ENCODE measurements at regions not wholly inside any gene's neighbourhood (a gene's known extent, or its start where the extent isn't known, plus 50 kb on each side); places are given as distances from the start of the nearest gene placed in this dataset.

DNA sequence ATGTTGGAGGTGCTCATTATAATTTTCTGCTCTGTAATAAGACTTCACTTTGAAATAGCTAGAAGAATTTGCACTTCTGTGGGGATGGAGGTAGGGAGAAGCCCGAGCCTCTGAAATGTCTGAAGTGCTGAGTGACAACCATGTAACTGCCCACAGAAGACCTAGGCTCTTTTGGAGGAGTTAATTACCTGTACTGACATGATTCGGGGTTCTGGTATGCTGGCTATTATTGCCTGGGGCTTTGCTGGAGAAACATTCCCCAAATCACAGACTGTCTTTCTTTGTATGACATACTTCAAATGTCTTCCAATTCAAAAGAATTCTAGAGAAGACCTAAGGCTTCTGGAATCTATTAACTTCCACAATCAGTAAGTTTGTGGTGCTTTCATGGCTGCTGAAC, 211.2 kb upstream of the POF1B start:
- TF ChIP-seq, protein P1, sequence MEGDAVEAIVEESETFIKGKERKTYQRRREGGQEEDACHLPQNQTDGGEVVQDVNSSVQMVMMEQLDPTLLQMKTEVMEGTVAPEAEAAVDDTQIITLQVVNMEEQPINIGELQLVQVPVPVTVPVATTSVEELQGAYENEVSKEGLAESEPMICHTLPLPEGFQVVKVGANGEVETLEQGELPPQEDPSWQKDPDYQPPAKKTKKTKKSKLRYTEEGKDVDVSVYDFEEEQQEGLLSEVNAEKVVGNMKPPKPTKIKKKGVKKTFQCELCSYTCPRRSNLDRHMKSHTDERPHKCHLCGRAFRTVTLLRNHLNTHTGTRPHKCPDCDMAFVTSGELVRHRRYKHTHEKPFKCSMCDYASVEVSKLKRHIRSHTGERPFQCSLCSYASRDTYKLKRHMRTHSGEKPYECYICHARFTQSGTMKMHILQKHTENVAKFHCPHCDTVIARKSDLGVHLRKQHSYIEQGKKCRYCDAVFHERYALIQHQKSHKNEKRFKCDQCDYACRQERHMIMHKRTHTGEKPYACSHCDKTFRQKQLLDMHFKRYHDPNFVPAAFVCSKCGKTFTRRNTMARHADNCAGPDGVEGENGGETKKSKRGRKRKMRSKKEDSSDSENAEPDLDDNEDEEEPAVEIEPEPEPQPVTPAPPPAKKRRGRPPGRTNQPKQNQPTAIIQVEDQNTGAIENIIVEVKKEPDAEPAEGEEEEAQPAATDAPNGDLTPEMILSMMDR (IDR thresholded peaks at IDR 0.05): no peak
- TF ChIP-seq TCF7 (CRISPR knock-in tag; IDR thresholded peaks at IDR 0.05; ENCODE audit: low read depth) (no peak), ELF4 (CRISPR knock-in tag; IDR thresholded peaks at IDR 0.05; ENCODE audit: low read depth) (no peak), ETV6 (CRISPR knock-in tag; IDR thresholded peaks at IDR 0.05) (no peak), ZNF232 (CRISPR knock-in tag; IDR thresholded peaks at IDR 0.05) (no peak), CREB1 (CRISPR knock-in tag; IDR thresholded peaks at IDR 0.05) (no peak), SMAD4 (CRISPR knock-in tag; IDR thresholded peaks at IDR 0.05) (no peak), ZNF317 (CRISPR knock-in tag; IDR thresholded peaks at IDR 0.05; ENCODE audit: borderline replicate concordance, low read depth) (no peak)
- TF ChIP-seq, protein P2, sequence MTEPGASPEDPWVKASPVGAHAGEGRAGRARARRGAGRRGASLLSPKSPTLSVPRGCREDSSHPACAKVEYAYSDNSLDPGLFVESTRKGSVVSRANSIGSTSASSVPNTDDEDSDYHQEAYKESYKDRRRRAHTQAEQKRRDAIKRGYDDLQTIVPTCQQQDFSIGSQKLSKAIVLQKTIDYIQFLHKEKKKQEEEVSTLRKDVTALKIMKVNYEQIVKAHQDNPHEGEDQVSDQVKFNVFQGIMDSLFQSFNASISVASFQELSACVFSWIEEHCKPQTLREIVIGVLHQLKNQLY (CRISPR knock-in tag; IDR thresholded peaks at IDR 0.05): no peak
- TF ChIP-seq, protein P3, sequence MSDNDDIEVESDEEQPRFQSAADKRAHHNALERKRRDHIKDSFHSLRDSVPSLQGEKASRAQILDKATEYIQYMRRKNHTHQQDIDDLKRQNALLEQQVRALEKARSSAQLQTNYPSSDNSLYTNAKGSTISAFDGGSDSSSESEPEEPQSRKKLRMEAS (CRISPR knock-in tag; IDR thresholded peaks at IDR 0.05): no peak
- TF ChIP-seq, protein P4, sequence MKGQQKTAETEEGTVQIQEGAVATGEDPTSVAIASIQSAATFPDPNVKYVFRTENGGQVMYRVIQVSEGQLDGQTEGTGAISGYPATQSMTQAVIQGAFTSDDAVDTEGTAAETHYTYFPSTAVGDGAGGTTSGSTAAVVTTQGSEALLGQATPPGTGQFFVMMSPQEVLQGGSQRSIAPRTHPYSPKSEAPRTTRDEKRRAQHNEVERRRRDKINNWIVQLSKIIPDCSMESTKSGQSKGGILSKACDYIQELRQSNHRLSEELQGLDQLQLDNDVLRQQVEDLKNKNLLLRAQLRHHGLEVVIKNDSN (CRISPR knock-in tag; IDR thresholded peaks at IDR 0.05): no peak

All from WTC11 (cell line).